Endodermal cell (in vitro differentiated cells): ENCODE measurements at regions not wholly inside any gene's neighbourhood (a gene's known extent, or its start where the extent isn't known, plus 50 kb on each side); places are given as distances from the start of the nearest gene placed in this dataset.

Experiments
- DNase-seq: peaks from one replicate; pipeline ENCODE4 v3.0.0-alpha.2; 2017
- H3K27ac ChIP-seq: 2 replicates; pipeline ENCODE4 v1.5.1; 2013; ENCODE audit warnings: mild to moderate bottlenecking, low read depth, low read length, moderate library complexity
- H3K27me3 ChIP-seq: 2 replicates; pipeline ENCODE4 v1.6.1; 2013; ENCODE audit warnings: mild to moderate bottlenecking, low read length, moderate library complexity; ENCODE audit not compliant: insufficient read depth, control insufficient read depth, poor library complexity, severe bottlenecking
- H3K36me3 ChIP-seq: 2 replicates; pipeline ENCODE4 v1.7.0; 2013; ENCODE audit warnings: mild to moderate bottlenecking, low read length, moderate library complexity; ENCODE audit not compliant: control insufficient read depth, insufficient read depth
- H3K4me1 ChIP-seq: one replicate; pipeline ENCODE4 v1.7.0; 2013; ENCODE audit warnings: low read length; ENCODE audit not compliant: control insufficient read depth, insufficient read depth
- H3K4me3 ChIP-seq: 2 replicates; pipeline ENCODE4 v1.5.1; 2013; ENCODE audit warnings: mild to moderate bottlenecking, low read length, moderate library complexity
- H3K9ac ChIP-seq: 2 replicates; pipeline ENCODE4 v1.6.1; 2013; ENCODE audit warnings: mild to moderate bottlenecking, low read length, moderate library complexity; ENCODE audit not compliant: poor library complexity, severe bottlenecking; ENCODE audit errors: extremely low read depth
- H3K9me3 ChIP-seq: 2 replicates; pipeline ENCODE4 v1.6.1; 2013; ENCODE audit warnings: mild to moderate bottlenecking, low read length, moderate library complexity; ENCODE audit not compliant: control insufficient read depth
- H3K27ac Mint-ChIP-seq: 2 replicates; pipeline ENCODE4 v1.8.0; 2020; ENCODE audit warnings: mixed read lengths
- H3K27me3 Mint-ChIP-seq: 2 replicates; pipeline ENCODE4 v1.8.0; 2021; ENCODE audit warnings: mild to moderate bottlenecking, mixed read lengths; ENCODE audit not compliant: insufficient read depth
- H3K36me3 Mint-ChIP-seq: 2 replicates; pipeline ENCODE4 v1.8.0; 2020; ENCODE audit warnings: low read depth, mixed read lengths
- H3K4me1 Mint-ChIP-seq: 2 replicates; pipeline ENCODE4 v1.8.0; 2020; ENCODE audit warnings: mixed read lengths
- H3K4me3 Mint-ChIP-seq: 2 replicates; pipeline ENCODE4 v1.8.0; 2020; ENCODE audit warnings: mild to moderate bottlenecking, moderate library complexity, mixed read lengths
- H3K9me3 Mint-ChIP-seq: 2 replicates; pipeline ENCODE4 v1.8.0; 2020; ENCODE audit warnings: mild to moderate bottlenecking, mixed read lengths
- WGBS, 2 experiments: methylation state at CpG; one replicate each; pipeline versions ENCODE4 v1.1.5 to v1.1.7; 2013; ENCODE audit warnings: missing lambda C conversion rate in 2 of 2, mixed read lengths in 1 of 2; ENCODE audit not compliant: insufficient coverage in 1 of 2, insufficient read length in 1 of 2; 5-methylcytosine and 5-hydroxymethylcytosine counted together
- TF ChIP-seq, protein P1 (sequence below): fragments of 200-600 bp; sonication (generic); conservative IDR thresholded peaks from 2 replicates; pipeline ENCODE4 v1.5.0; 2021; ENCODE audit warnings: antibody characterized with exemption, mild to moderate bottlenecking

GRCh38 chr17:5677620-5678019, 93.3 kb upstream of the NLRP1 start:
- 86 to 92% methylated on average over 1 of the region's 1 CpG for WGBS, 2 experiments
- no peak for DNase-seq
- no peaks in the 10 kb centered on the region for H3K9me3 ChIP-seq
- no peak overlapping the region for H3K4me3 ChIP-seq
- Mint-ChIP-seq H3K27ac (no peak overlapping the region), H3K9me3 (no peaks in the 10 kb centered on the region), H3K4me3 (no peak overlapping the region), H3K36me3 (no peaks in the 10 kb centered on the region), H3K27me3 (peaks cover 8% of the 10 kb centered on the region), H3K4me1 (no peaks in the 10 kb centered on the region)
- no peak overlapping the region for H3K27ac ChIP-seq
- H3K36me3 ChIP-seq: no peaks in the 10 kb centered on the region
- no peaks in the 10 kb centered on the region for H3K4me1 ChIP-seq
- H3K9ac ChIP-seq: no peak overlapping the region
- no peaks in the 10 kb centered on the region for H3K27me3 ChIP-seq
- TF ChIP-seq, protein P1, sequence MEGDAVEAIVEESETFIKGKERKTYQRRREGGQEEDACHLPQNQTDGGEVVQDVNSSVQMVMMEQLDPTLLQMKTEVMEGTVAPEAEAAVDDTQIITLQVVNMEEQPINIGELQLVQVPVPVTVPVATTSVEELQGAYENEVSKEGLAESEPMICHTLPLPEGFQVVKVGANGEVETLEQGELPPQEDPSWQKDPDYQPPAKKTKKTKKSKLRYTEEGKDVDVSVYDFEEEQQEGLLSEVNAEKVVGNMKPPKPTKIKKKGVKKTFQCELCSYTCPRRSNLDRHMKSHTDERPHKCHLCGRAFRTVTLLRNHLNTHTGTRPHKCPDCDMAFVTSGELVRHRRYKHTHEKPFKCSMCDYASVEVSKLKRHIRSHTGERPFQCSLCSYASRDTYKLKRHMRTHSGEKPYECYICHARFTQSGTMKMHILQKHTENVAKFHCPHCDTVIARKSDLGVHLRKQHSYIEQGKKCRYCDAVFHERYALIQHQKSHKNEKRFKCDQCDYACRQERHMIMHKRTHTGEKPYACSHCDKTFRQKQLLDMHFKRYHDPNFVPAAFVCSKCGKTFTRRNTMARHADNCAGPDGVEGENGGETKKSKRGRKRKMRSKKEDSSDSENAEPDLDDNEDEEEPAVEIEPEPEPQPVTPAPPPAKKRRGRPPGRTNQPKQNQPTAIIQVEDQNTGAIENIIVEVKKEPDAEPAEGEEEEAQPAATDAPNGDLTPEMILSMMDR: no peak

- WGBS, 2 experiments: 83 to 85% methylated on average over 3 to 4 of the region's 4 CpGs
- peaks cover 8% of the 10 kb centered on the region for H3K27me3 Mint-ChIP-seq
- Histone ChIP-seq H3K27ac (no peak overlapping the region), H3K4me1 (no peaks in the 10 kb centered on the region), H3K27me3 (no peaks in the 10 kb centered on the region), H3K9me3 (no peaks in the 10 kb centered on the region), H3K9ac (no peak overlapping the region), H3K36me3 (no peaks in the 10 kb centered on the region), H3K4me3 (no peak overlapping the region)
- H3K36me3 Mint-ChIP-seq: no peaks in the 10 kb centered on the region
- no peak overlapping the region for H3K4me3 Mint-ChIP-seq
- TF ChIP-seq, protein P1: no peak
- H3K9me3 Mint-ChIP-seq: no peaks in the 10 kb centered on the region
- no peak for DNase-seq
- H3K4me1 Mint-ChIP-seq: peaks cover 2% of the 10 kb centered on the region
- no peak overlapping the region for H3K27ac Mint-ChIP-seq
Measured at GRCh38 chr17:5678171-5678570, 93.9 kb upstream of the NLRP1 start.

- no peak overlapping the region for H3K27ac Mint-ChIP-seq
- no peak overlapping the region for H3K4me3 Mint-ChIP-seq
- Histone ChIP-seq H3K27me3 (no peaks in the 10 kb centered on the region), H3K4me3 (no peak overlapping the region), H3K27ac (no peak overlapping the region), H3K9me3 (no peaks in the 10 kb centered on the region), H3K4me1 (no peaks in the 10 kb centered on the region), H3K36me3 (no peaks in the 10 kb centered on the region), H3K9ac (no peak overlapping the region)
- TF ChIP-seq, protein P1: no peak
- peaks cover 8% of the 10 kb centered on the region for H3K4me1 Mint-ChIP-seq
- peaks cover 8% of the 10 kb centered on the region for H3K27me3 Mint-ChIP-seq
- no peak for DNase-seq
- no peaks in the 10 kb centered on the region for H3K9me3 Mint-ChIP-seq
- no peaks in the 10 kb centered on the region for H3K36me3 Mint-ChIP-seq
- WGBS, 2 experiments: 87 to 88% methylated on average over 1 of the region's 1 CpG
Measured at GRCh38 chr17:5680766-5681165, 96.5 kb upstream of the NLRP1 start.
